ENCODE measurements at regions not wholly inside any gene's neighbourhood (a gene's known extent, or its start where the extent isn't known, plus 50 kb on each side); places are given as distances from the start of the nearest gene placed in this dataset.

GRCh38 chr7:96792115-96792514 is 82.5 kb upstream of the SEM1 start:
- no peak for TF ChIP-seq EZH2 (IDR thresholded peaks at IDR 0.05; ENCODE audit: insufficient read depth, poor library complexity, severe bottlenecking)
- no peak for TF ChIP-seq EZH2phosphoT487 (IDR thresholded peaks at IDR 0.05; ENCODE audit: insufficient read depth, low read depth)
